Liver (tissue), 3 donors: ENCODE measurements at regions not wholly inside any gene's neighbourhood (a gene's known extent, or its start where the extent isn't known, plus 50 kb on each side); places are given as distances from the start of the nearest gene placed in this dataset.

Experiments
- FOXA1 ChIP-seq: IDR thresholded peaks from 2 replicates; pipeline ENCODE4 v1.6.1; 2016; ENCODE audit warnings: antibody characterized with exemption
- GABPA ChIP-seq, 2 donors: IDR thresholded peaks in 1 of 2; conservative IDR thresholded peaks in 1 of 2; 2 replicates each; pipeline ENCODE4 v1.6.1; 2016; ENCODE audit warnings: antibody characterized with exemption in 2 of 2, mild to moderate bottlenecking in 1 of 2, moderate library complexity in 1 of 2
- SP1 ChIP-seq: IDR thresholded peaks from 2 replicates; pipeline ENCODE4 v1.6.1; 2018; ENCODE audit warnings: antibody characterized with exemption, mild to moderate bottlenecking
- TF ChIP-seq, protein P1 (sequence below): fragments of 150-350 bp; IDR thresholded peaks from 2 replicates; pipeline ENCODE4 v1.5.1; 2017; ENCODE audit warnings: improper control_type of control experiment, low read depth, low read length; ENCODE audit not compliant: missing input control
- TF ChIP-seq, protein P2 (sequence below): IDR thresholded peaks from 2 replicates; pipeline ENCODE4 v1.6.1; 2016; ENCODE audit warnings: antibody characterized with exemption
- donor health status: healthy.
- donor health status: healthy.

DNA sequence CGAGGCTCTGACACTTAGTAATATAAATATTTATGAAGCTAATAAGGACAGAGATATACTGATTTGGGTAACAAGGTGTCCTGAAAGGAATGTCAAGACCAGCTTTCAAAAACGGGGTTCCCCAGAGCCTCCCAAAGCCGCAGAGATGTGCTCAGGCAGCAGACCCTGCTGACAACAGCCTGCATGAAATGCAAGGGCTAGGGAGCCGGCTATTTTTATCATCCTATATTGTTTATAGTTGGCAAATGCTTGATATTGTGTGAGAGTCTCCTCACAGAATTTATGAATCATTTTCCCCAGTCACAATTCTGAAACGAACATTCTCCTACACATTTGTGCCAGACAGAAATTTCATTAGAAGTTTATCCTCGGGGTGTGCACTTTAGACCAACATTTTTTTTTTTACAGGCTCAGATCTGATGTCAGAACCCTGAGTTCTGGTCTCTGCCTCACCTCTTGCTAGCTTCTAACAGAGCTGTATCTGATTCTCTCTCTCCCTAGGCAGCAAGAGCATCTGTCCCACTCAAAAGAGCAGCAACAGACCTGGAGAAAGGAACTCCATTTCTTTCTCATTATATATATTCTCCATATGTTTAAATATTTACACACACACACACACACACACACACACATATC is 302.3 kb upstream of the PLD5 start:
- TF ChIP-seq, protein P1, sequence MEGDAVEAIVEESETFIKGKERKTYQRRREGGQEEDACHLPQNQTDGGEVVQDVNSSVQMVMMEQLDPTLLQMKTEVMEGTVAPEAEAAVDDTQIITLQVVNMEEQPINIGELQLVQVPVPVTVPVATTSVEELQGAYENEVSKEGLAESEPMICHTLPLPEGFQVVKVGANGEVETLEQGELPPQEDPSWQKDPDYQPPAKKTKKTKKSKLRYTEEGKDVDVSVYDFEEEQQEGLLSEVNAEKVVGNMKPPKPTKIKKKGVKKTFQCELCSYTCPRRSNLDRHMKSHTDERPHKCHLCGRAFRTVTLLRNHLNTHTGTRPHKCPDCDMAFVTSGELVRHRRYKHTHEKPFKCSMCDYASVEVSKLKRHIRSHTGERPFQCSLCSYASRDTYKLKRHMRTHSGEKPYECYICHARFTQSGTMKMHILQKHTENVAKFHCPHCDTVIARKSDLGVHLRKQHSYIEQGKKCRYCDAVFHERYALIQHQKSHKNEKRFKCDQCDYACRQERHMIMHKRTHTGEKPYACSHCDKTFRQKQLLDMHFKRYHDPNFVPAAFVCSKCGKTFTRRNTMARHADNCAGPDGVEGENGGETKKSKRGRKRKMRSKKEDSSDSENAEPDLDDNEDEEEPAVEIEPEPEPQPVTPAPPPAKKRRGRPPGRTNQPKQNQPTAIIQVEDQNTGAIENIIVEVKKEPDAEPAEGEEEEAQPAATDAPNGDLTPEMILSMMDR, result no peak
- TF ChIP-seq, protein P2, sequence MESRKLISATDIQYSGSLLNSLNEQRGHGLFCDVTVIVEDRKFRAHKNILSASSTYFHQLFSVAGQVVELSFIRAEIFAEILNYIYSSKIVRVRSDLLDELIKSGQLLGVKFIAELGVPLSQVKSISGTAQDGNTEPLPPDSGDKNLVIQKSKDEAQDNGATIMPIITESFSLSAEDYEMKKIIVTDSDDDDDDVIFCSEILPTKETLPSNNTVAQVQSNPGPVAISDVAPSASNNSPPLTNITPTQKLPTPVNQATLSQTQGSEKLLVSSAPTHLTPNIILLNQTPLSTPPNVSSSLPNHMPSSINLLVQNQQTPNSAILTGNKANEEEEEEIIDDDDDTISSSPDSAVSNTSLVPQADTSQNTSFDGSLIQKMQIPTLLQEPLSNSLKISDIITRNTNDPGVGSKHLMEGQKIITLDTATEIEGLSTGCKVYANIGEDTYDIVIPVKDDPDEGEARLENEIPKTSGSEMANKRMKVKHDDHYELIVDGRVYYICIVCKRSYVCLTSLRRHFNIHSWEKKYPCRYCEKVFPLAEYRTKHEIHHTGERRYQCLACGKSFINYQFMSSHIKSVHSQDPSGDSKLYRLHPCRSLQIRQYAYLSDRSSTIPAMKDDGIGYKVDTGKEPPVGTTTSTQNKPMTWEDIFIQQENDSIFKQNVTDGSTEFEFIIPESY, result no peak
- no peak for TF ChIP-seq SP1
- no peak for TF ChIP-seq GABPA (IDR thresholded peaks at IDR 0.05 in 1 of 2, conservative IDR thresholded peaks at IDR 0.05 in 1 of 2)
- no peak for TF ChIP-seq FOXA1
